ENCODE measurements at regions not wholly inside any gene's neighbourhood (a gene's known extent, or its start where the extent isn't known, plus 50 kb on each side); places are given as distances from the start of the nearest gene placed in this dataset.

- peak; percentile 85 for DNase-seq
Observed at GRCh38 chr6:109315341-109316110, 66.7 kb downstream of the CD164 start.

GRCh38 chr6:109314313-109314712 lies 68.0 kb downstream of the CD164 start:
- DNase-seq, result peak; percentile 7

DNA sequence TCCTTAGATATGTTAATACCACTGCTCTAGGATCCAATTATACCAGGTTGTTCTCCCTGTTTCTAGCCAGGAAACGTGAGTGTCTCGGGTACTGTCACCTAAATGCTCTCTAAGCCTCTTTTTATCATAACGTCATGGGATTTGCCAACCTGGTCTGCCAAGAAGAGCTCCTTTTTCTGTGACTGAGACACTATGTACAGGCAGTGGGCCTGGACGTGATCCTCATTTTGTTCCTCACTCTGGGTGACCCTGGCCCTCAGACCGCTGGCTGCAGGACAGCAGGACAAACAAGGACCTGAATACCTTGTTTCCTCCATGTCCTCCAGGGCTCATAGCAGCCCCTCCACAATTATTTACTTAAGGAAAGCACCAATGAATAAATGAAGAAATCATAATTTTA lies 69.1 kb downstream of the CD164 start:
- no peak for DNase-seq

GRCh38 chr6:109311471-109311870 lies 70.8 kb downstream of the CD164 start:
- no peak for DNase-seq

- DNase-seq, result no peak
Observed at GRCh38 chr6:109309917-109310316, 72.3 kb downstream of the CD164 start.

DNA sequence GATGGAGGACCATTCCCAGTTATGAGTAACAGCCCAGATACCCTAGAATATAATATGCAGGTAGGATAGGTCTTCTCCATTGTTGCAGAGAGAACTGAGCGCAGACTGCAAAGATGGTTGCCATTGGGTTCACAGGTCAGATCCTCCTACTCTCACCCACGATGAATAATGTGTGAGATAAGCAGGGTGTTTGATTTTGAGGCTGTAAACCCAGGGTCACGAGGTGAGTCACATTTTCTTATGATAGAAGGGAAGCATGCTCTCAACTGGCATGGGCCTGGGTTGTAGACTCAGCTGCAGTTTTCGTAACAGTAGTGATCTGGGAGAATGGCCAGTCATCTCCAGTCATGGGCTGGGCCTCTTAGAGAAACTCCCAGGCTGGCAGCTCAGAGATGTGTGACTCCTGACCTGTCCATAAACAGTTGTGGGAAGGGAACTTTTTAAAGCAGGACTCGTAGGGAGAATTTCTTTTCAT lies 74.2 kb downstream of the CD164 start:
- DNase-seq, result no peak

DNA sequence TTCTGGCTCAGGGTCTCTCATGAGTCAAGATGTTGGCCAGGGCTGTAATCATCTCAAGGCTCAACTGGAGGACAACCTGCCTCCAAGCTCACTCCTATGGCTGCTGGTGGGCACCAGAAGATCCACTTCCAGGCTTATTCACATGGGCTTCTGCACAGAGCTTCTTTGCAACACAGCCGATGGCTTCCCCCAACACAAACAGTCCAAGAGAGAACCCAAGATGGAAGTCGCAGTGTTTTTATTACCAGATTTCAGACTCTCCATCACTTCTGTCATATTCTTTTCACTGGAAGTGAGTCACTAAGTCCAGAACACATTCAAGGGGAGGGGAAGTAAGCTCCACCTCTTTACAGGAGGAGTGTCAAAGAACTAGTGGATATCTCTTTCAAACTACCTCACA lies 75.5 kb downstream of the CD164 start:
- DNase-seq, result no peak

GRCh38 chr6:109305028-109305427 lies 77.2 kb downstream of the CD164 start:
- DNase-seq, result no peak

DNA sequence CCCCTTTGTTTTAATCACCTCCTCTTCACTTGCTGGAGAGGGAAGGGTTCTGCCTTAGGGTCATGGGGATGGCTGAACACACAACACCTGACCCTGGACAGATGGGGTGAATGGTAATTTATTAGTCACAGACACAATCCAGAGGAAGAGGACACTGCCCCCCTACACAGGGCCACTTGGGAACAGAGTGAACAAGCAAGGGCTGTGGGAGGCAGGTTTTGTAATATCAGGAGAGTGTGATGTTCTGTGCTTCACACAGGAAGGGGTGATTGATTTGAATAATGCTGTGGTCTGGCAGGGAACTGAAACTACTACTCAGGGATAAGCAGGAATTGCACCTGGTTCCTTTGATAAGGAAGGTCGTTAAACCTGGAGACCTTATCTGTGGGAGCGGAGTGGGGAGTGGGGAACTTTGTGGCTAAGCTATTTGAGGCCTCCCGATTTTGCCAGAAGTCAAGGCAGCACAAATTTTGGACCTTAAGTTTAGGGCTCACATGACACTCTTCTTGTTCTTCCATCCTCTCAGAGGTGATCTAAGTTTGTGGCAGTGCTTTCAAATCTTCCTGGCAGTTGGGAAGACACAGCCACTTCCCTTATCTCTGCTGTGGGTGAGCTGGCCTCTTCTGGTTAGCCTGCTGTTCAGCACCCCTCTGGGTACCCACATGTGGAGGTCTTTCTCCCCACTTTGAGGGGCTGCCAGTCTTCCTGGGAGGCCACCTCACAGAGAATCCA lies 77.8 kb downstream of the CD164 start:
- peak; percentile 40 for DNase-seq

- DNase-seq, result peak; percentile 5
Observed at GRCh38 chr6:109303640-109304283, 78.5 kb downstream of the CD164 start.

- no peak for DNase-seq
Observed at GRCh38 chr6:109303164-109303563, 79.1 kb downstream of the CD164 start.

GRCh38 chr6:109302176-109302575 lies 80.1 kb downstream of the CD164 start:
- DNase-seq, result no peak

GRCh38 chr6:109301418-109301817 lies 80.8 kb downstream of the CD164 start:
- DNase-seq, result peak; percentile 68

- DNase-seq, result peak; percentile 70
Observed at GRCh38 chr6:109300874-109301273, 81.4 kb downstream of the CD164 start.

- peak; percentile 48 for DNase-seq
Observed at GRCh38 chr6:109299776-109300564, 82.3 kb downstream of the CD164 start.

DNA sequence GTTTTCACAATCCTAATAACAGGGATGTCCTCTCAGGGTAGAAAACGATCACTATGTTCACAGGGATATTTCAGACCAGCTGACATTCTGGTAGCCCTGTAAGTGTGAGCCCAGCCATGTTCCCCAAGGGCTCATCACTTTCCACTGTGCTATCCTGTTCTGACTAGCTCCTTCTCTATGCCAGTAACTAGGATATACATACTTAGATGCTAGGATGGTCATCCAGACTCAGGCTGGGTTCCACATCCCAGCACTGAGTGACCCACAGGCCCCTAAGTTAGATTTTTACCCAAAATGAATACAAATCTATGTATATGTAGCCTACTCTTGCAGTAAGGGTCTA lies 83.0 kb downstream of the CD164 start:
- no peak for DNase-seq

DNA sequence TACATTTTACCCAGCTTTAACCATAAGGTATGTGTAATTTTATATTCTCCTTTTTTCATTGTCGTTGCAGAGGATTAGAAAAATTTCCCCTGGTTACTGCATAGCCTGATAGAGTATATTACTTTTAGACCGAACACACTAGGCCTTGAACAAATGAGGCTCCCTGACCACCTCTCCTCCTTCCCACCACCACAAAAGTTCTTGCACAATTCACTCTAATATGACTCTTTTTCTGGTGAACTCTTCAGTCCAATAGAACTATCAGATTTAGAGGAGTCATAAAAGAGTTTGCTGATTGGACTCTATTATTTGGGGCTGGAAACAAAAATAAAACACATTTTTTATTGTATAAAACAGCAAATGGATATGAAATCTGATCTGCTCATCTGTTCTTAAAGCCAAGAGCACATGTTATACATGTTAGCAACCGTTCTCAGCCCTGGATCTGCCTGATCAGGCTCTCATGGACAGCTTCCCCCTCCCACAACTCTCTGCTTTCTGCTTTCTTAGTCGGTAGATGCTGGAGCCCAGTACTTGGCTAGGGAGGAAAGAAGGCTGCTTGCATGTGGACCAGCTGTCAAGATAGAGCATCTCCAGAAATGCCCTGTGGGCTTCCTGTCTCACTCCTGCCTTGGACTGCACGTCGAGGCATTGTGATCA lies 83.5 kb downstream of the CD164 start:
- peak; percentile 72 for DNase-seq

DNA sequence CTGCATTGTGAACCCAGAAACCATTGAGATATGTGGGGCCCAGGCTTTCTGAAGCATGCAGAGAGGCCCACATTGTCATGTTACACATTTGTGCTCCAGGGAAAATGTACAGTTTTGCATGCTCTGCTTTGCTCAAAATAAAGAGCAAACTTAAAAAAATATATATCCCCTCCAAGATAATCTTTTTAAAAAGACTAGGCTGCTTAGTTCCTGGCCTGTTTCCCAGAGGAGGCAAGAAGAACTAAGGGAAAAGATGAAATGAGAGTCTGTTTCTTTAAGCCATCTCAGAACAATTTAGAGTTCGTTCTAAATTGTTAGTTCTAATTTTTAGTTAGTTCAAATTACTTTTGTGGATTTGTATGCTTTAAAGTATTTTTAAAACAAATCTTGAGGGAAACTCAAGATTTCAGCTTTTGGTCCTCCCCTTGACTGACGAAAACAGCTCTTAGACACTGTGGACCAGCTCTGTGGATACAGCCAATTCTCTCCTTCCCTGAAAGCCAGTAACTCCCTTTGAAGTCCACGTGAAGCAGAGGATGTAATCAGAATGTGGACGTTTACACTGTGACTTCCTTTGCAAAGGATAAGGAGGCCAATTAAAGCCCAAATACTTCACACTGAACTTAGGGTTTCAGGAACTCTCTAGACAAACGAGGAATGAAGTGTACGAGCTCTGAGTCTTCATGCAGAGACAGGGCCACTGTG lies 84.7 kb downstream of the CD164 start:
- DNase-seq, result peak; percentile 36

DNA sequence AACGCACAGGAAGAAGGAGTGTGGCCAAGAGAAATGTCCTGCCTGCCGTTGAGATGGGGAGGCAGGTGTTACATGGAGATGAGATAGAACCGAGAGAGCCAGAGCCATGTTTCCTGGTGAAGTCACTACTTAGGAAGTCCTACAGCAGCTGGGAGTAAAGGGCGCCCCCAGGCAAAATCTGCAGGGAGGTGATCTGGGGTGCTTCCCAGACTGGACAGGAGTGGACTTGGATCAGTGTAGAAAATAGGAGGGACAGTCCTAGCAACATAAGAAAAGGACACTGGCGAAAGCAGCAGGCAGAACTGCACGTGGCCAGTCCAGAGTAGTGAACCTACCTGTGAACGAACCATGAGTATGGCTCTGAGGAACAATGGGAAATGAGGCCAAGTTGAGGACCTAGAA lies 85.3 kb downstream of the CD164 start:
- peak; percentile 78 for DNase-seq

DNA sequence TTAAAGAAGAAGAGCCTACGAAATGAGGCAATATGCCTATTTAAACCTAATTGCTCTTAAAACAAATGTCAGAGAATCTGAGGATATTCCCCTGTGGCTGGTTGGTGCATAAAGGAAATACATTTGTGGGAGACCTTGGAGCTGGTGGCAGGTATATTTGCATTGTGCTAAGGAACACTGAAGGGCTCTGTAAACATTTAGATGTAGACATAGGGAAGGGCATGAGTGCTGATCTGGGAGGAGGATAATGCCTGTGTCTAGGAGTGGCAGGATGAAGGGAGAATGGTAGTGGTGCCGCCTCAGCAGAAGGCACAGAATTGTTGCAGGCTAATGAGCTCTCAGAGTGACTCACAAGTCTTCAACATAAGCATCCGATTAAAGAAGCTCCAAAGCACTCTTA lies 85.8 kb downstream of the CD164 start:
- DNase-seq, result peak; percentile 95

- peak; percentile 54 for DNase-seq
Observed at GRCh38 chr6:109295774-109296156, 86.5 kb downstream of the CD164 start.

All from NCI-H69 (cell line).